ENCODE measurements at regions not wholly inside any gene's neighbourhood (a gene's known extent, or its start where the extent isn't known, plus 50 kb on each side); places are given as distances from the start of the nearest gene placed in this dataset.

- Histone ChIP-seq H3K36me3 (ENCODE audit: control insufficient read depth, insufficient read depth, low read length) (no peaks in the 10 kb centered on the region), H3K9me3 (ENCODE audit: control insufficient read depth, low read length) (no peaks in the 10 kb centered on the region), H3K27me3 (ENCODE audit: control insufficient read depth, insufficient read depth, low read length) (no peaks in the 10 kb centered on the region), H3K9ac (ENCODE audit: low read length) (no peak overlapping the region), H3K4me3 (ENCODE audit: low read length) (no peak overlapping the region), H3K4me1 (ENCODE audit: control insufficient read depth, insufficient read depth, low read length) (peaks cover 17% of the 10 kb centered on the region)
These were observed 197.5 kb downstream of the HS3ST3A1 start for GRCh38 chr17:13403982-13404946.

DNA sequence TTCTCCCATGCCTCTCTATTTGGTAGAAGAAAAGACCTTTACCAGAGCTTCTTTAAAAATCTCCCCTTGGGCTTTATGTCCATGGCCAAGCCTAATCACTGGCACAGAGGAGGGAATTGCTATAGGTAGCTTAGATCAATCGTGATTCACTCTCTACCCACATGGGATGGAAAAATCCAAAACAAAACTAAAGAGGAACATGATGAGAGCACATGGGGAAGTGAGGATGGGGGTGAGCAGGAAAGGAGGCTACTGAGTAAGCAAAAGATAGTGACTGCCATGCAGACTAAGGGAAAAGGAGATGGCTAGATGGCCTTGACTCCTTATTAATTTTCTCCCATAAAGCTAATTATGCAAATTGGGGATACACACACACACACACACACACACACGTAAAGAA lies 201.2 kb downstream of the HS3ST3A1 start:
- Histone ChIP-seq H3K4me1 (ENCODE audit: control insufficient read depth, insufficient read depth, low read length) (peaks cover 5% of the 10 kb centered on the region), H3K27me3 (ENCODE audit: control insufficient read depth, insufficient read depth, low read length) (no peaks in the 10 kb centered on the region), H3K9me3 (ENCODE audit: control insufficient read depth, low read length) (no peaks in the 10 kb centered on the region), H3K9ac (ENCODE audit: low read length) (no peak overlapping the region), H3K36me3 (ENCODE audit: control insufficient read depth, insufficient read depth, low read length) (no peaks in the 10 kb centered on the region), H3K4me3 (ENCODE audit: low read length) (no peak overlapping the region)

- no peaks in the 10 kb centered on the region for H3K4me1 ChIP-seq (ENCODE audit: control insufficient read depth, insufficient read depth, low read length)
- H3K36me3 ChIP-seq (ENCODE audit: control insufficient read depth, insufficient read depth, low read length): no peaks in the 10 kb centered on the region
- no peak overlapping the region for H3K4me3 ChIP-seq (ENCODE audit: low read length)
- H3K9ac ChIP-seq (ENCODE audit: low read length): no peak overlapping the region
- no peaks in the 10 kb centered on the region for H3K27me3 ChIP-seq (ENCODE audit: control insufficient read depth, insufficient read depth, low read length)
- H3K9me3 ChIP-seq (ENCODE audit: control insufficient read depth, low read length): no peaks in the 10 kb centered on the region
These were observed 202.9 kb downstream of the HS3ST3A1 start for GRCh38 chr17:13398853-13399252.

DNA sequence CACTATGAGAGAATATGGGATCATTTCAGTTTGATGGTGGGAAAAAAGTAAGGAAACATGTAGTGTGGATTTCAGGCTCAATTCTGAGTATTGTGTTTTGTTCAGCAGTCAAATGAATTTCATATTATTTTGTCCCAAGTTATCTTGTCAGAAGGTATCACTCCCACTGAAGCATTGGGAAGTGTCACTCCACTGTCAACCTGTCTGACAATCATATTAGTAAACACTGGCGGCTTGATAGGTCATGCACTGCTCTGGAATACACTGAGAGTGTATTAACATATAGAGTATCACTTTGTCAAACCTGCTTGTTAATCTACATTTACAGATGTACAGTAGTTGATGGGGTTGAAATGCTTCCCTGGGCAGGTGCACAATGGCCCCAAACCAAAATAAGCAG lies 203.6 kb downstream of the HS3ST3A1 start:
- Histone ChIP-seq H3K9me3 (ENCODE audit: control insufficient read depth, low read length) (no peaks in the 10 kb centered on the region), H3K36me3 (ENCODE audit: control insufficient read depth, insufficient read depth, low read length) (no peaks in the 10 kb centered on the region), H3K4me3 (ENCODE audit: low read length) (no peak overlapping the region), H3K27me3 (ENCODE audit: control insufficient read depth, insufficient read depth, low read length) (no peaks in the 10 kb centered on the region), H3K4me1 (ENCODE audit: control insufficient read depth, insufficient read depth, low read length) (no peaks in the 10 kb centered on the region), H3K9ac (ENCODE audit: low read length) (no peak overlapping the region)

GRCh38 chr17:13395862-13396261 lies 205.9 kb downstream of the HS3ST3A1 start:
- Histone ChIP-seq H3K4me3 (ENCODE audit: low read length) (no peak overlapping the region), H3K36me3 (ENCODE audit: control insufficient read depth, insufficient read depth, low read length) (no peaks in the 10 kb centered on the region), H3K27me3 (ENCODE audit: control insufficient read depth, insufficient read depth, low read length) (no peaks in the 10 kb centered on the region), H3K9ac (ENCODE audit: low read length) (no peak overlapping the region), H3K9me3 (ENCODE audit: control insufficient read depth, low read length) (no peaks in the 10 kb centered on the region), H3K4me1 (ENCODE audit: control insufficient read depth, insufficient read depth, low read length) (no peaks in the 10 kb centered on the region)

GRCh38 chr17:13395346-13395745 lies 206.4 kb downstream of the HS3ST3A1 start:
- no peak overlapping the region for H3K9ac ChIP-seq (ENCODE audit: low read length)
- no peaks in the 10 kb centered on the region for H3K27me3 ChIP-seq (ENCODE audit: control insufficient read depth, insufficient read depth, low read length)
- no peaks in the 10 kb centered on the region for H3K9me3 ChIP-seq (ENCODE audit: control insufficient read depth, low read length)
- H3K36me3 ChIP-seq (ENCODE audit: control insufficient read depth, insufficient read depth, low read length): no peaks in the 10 kb centered on the region
- H3K4me3 ChIP-seq (ENCODE audit: low read length): no peak overlapping the region
- no peaks in the 10 kb centered on the region for H3K4me1 ChIP-seq (ENCODE audit: control insufficient read depth, insufficient read depth, low read length)

- H3K4me3 ChIP-seq (ENCODE audit: low read length): no peak overlapping the region
- no peaks in the 10 kb centered on the region for H3K4me1 ChIP-seq (ENCODE audit: control insufficient read depth, insufficient read depth, low read length)
- H3K36me3 ChIP-seq (ENCODE audit: control insufficient read depth, insufficient read depth, low read length): no peaks in the 10 kb centered on the region
- H3K9me3 ChIP-seq (ENCODE audit: control insufficient read depth, low read length): no peaks in the 10 kb centered on the region
- H3K9ac ChIP-seq (ENCODE audit: low read length): no peak overlapping the region
- no peaks in the 10 kb centered on the region for H3K27me3 ChIP-seq (ENCODE audit: control insufficient read depth, insufficient read depth, low read length)
These were observed 207.7 kb downstream of the HS3ST3A1 start for GRCh38 chr17:13393841-13394710.

GRCh38 chr17:13387952-13388351 lies 213.8 kb downstream of the HS3ST3A1 start:
- H3K4me1 ChIP-seq (ENCODE audit: control insufficient read depth, insufficient read depth, low read length): no peaks in the 10 kb centered on the region
- no peaks in the 10 kb centered on the region for H3K9me3 ChIP-seq (ENCODE audit: control insufficient read depth, low read length)
- H3K36me3 ChIP-seq (ENCODE audit: control insufficient read depth, insufficient read depth, low read length): no peaks in the 10 kb centered on the region
- no peaks in the 10 kb centered on the region for H3K27me3 ChIP-seq (ENCODE audit: control insufficient read depth, insufficient read depth, low read length)
- H3K4me3 ChIP-seq (ENCODE audit: low read length): no peak overlapping the region
- no peak overlapping the region for H3K9ac ChIP-seq (ENCODE audit: low read length)

DNA sequence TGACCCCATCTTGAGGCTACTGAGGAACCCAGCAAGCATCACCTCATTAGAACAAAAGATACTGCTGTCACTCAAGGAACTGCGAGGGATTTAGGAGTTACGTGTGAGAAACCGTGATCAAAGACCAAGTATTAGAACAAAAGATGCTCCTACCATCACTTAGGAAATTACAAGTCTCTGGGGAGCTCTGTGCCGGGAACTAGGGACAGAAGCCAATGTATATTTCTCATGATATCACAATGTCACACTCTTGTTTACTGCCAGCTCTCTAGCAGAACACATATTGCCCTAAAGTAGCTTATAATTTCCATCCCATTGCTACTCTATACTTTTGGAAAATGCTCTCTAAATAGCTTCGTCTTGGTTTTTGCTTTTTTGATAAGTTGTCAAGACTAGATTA lies 214.5 kb downstream of the HS3ST3A1 start:
- H3K9ac ChIP-seq (ENCODE audit: low read length): no peak overlapping the region
- no peak overlapping the region for H3K4me3 ChIP-seq (ENCODE audit: low read length)
- H3K27me3 ChIP-seq (ENCODE audit: control insufficient read depth, insufficient read depth, low read length): no peaks in the 10 kb centered on the region
- no peaks in the 10 kb centered on the region for H3K36me3 ChIP-seq (ENCODE audit: control insufficient read depth, insufficient read depth, low read length)
- no peaks in the 10 kb centered on the region for H3K4me1 ChIP-seq (ENCODE audit: control insufficient read depth, insufficient read depth, low read length)
- no peaks in the 10 kb centered on the region for H3K9me3 ChIP-seq (ENCODE audit: control insufficient read depth, low read length)

DNA sequence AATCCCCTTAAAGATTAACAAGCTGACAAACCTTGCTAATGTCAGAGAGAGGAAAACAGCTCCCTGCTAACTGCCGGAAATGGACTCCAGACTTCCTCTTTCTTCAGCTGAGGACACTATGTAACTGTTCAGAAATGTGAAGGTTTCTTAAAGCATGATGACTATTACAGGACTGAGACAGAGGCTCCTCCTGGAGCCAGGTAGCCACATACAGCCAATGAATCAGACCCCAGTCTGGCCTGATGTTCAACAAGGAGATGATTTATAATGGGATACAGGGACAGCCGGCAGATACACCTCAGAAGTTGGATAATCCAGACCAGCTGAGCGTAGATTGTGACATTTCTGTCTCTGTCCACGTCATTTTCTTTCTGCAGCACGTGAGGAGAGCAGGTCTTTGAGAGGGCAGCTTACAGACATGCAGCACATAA lies 216.2 kb downstream of the HS3ST3A1 start:
- Histone ChIP-seq H3K36me3 (ENCODE audit: control insufficient read depth, insufficient read depth, low read length) (no peaks in the 10 kb centered on the region), H3K27me3 (ENCODE audit: control insufficient read depth, insufficient read depth, low read length) (no peaks in the 10 kb centered on the region), H3K9me3 (ENCODE audit: control insufficient read depth, low read length) (no peaks in the 10 kb centered on the region), H3K4me3 (ENCODE audit: low read length) (no peak overlapping the region), H3K9ac (ENCODE audit: low read length) (no peak overlapping the region), H3K4me1 (ENCODE audit: control insufficient read depth, insufficient read depth, low read length) (no peaks in the 10 kb centered on the region)

DNA sequence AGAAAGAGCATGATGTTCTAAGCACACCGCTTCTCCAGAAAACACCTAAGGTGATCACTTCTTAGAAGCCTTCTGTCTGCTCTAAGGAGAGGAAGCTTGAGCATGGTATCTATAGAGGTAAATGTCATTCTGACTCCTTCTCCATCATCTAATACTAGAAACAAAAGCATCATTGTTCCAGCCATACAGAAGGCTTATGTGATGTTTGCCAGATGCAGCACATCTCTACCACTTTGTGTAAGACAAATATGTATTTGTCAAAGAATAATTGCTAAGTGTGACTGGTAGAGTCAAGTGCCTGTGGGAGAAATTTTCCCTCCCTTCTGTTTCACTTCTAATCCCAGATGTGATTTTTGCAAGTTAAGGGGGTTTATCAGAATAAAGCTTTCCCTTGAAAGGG lies 217.1 kb downstream of the HS3ST3A1 start:
- Histone ChIP-seq H3K27me3 (ENCODE audit: control insufficient read depth, insufficient read depth, low read length) (no peaks in the 10 kb centered on the region), H3K4me3 (ENCODE audit: low read length) (no peak overlapping the region), H3K36me3 (ENCODE audit: control insufficient read depth, insufficient read depth, low read length) (no peaks in the 10 kb centered on the region), H3K9ac (ENCODE audit: low read length) (no peak overlapping the region), H3K9me3 (ENCODE audit: control insufficient read depth, low read length) (no peaks in the 10 kb centered on the region), H3K4me1 (ENCODE audit: control insufficient read depth, insufficient read depth, low read length) (no peaks in the 10 kb centered on the region)

DNA sequence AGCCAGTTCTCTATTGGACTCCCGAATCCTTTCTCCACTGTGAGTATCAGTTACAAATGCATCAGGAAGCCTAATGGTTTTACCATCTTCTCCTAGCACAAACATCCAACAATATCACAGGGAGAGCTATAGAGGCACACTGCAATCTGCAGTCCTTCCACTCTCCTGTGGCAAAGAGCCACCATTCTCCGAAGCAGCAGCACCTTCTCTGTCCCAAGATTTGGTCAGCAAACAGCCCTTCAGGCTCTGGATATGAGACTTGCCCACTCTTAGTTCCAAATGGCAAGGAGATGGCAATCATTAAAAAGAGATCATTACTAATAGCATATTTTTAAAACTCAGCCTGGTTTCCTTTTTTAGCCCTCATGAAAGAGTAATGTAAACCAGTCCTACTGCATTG lies 223.4 kb downstream of the HS3ST3A1 start:
- H3K9me3 ChIP-seq (ENCODE audit: control insufficient read depth, low read length): no peaks in the 10 kb centered on the region
- H3K4me1 ChIP-seq (ENCODE audit: control insufficient read depth, insufficient read depth, low read length): no peaks in the 10 kb centered on the region
- H3K27me3 ChIP-seq (ENCODE audit: control insufficient read depth, insufficient read depth, low read length): no peaks in the 10 kb centered on the region
- no peak overlapping the region for H3K9ac ChIP-seq (ENCODE audit: low read length)
- no peak overlapping the region for H3K4me3 ChIP-seq (ENCODE audit: low read length)
- no peaks in the 10 kb centered on the region for H3K36me3 ChIP-seq (ENCODE audit: control insufficient read depth, insufficient read depth, low read length)
